ENCODE measurements at regions not wholly inside any gene's neighbourhood (a gene's known extent, or its start where the extent isn't known, plus 50 kb on each side); places are given as distances from the start of the nearest gene placed in this dataset.

GRCh38 chr18:22001912-22002487 is 167.4 kb upstream of the GATA6 start:
- DNase-seq (ENCODE audit: low read depth, low spot score) (no peak), FAIRE-seq (no peak)
- no peaks in the 10 kb centered on the region for H3K4me1 ChIP-seq (ENCODE audit: control insufficient read depth, extremely low read depth, insufficient read depth, low read length)
- H3K9me1 ChIP-seq (ENCODE audit: control insufficient read depth, extremely low read depth, insufficient read depth, low read length), result no peaks in the 10 kb centered on the region
- H4K20me1 ChIP-seq (ENCODE audit: control insufficient read depth, extremely low read depth, insufficient read depth, low read length), result no peaks in the 10 kb centered on the region
- no peak overlapping the region for H3K4me3 ChIP-seq (ENCODE audit: control insufficient read depth in 2 of 3, extremely low read depth in 1 of 3, insufficient read depth in 2 of 3, low read depth in 1 of 3, low read length in 3 of 3)
- no peak overlapping the region for H3K4me2 ChIP-seq (ENCODE audit: control insufficient read depth, extremely low read depth, insufficient read depth, low read depth, low read length)
- H3K9me3 ChIP-seq (ENCODE audit: control insufficient read depth, low read depth, low read length), result no peaks in the 10 kb centered on the region
- H2AFZ ChIP-seq (ENCODE audit: control insufficient read depth, low read length), result no peak overlapping the region
- no peaks in the 10 kb centered on the region for H3K36me3 ChIP-seq (ENCODE audit: control insufficient read depth in 2 of 2, extremely low read depth in 1 of 2, insufficient read depth in 2 of 2, low read length in 2 of 2)
- no peak overlapping the region for H3K27ac ChIP-seq (ENCODE audit: control insufficient read depth, insufficient read depth, low read length)
- TF ChIP-seq, protein P1, sequence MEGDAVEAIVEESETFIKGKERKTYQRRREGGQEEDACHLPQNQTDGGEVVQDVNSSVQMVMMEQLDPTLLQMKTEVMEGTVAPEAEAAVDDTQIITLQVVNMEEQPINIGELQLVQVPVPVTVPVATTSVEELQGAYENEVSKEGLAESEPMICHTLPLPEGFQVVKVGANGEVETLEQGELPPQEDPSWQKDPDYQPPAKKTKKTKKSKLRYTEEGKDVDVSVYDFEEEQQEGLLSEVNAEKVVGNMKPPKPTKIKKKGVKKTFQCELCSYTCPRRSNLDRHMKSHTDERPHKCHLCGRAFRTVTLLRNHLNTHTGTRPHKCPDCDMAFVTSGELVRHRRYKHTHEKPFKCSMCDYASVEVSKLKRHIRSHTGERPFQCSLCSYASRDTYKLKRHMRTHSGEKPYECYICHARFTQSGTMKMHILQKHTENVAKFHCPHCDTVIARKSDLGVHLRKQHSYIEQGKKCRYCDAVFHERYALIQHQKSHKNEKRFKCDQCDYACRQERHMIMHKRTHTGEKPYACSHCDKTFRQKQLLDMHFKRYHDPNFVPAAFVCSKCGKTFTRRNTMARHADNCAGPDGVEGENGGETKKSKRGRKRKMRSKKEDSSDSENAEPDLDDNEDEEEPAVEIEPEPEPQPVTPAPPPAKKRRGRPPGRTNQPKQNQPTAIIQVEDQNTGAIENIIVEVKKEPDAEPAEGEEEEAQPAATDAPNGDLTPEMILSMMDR (optimal IDR thresholded peaks at IDR 0.05 in 1 of 3, IDR thresholded peaks at IDR 0.05 in 1 of 3, conservative IDR thresholded peaks at IDR 0.05 in 1 of 3; ENCODE audit: extremely low read depth in 1 of 3, insufficient read depth in 2 of 3, low read length in 3 of 3), result no peak
- TF ChIP-seq EZH2 (IDR thresholded peaks at IDR 0.05; ENCODE audit: low read length), result no peak
- dilution Hi-C loops (cut with MboI; ENCODE audit: extremely low pct_ligation_motif_present, low sequenced_read_pairs), result no loop called here
- H3K79me2 ChIP-seq (ENCODE audit: control insufficient read depth, insufficient read depth, low read length), result no peaks in the 10 kb centered on the region
- no peaks in the 10 kb centered on the region for H3K27me3 ChIP-seq (ENCODE audit: control insufficient read depth, extremely low read depth, insufficient read depth, low read length)
- H3K9ac ChIP-seq (ENCODE audit: control insufficient read depth, extremely low read depth, insufficient read depth, low read length), result no peak overlapping the region

DNA sequence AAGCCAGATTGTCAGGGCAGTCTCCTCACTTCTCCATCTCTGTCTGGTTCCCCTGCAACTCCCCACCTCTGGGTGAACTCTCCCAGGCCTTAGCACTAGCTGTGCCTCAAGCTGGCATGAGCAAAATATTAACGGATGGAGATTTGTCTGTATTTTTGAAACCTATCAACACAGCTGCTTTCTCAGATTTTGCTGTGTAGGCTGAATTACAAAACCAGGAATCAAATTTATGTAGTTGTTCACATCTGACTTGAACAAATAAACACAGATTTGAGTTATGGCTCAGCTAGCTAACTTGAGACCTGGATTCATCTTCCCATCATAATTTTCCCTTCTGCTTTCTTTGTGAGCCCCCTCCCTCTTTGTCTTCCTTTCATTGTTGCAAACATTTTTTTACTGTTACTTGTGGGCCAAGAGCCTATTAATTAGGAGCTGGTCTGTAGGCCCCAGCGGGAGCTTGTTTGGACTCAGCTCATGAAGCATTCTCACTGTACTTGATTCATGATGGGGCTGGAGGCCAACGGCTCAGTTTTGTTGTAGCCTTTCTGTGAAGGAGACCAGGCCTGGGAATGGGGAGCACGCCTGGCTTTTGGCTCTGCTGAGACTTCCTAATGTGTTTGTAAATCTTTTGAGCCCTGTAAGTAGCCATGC is 164.1 kb upstream of the GATA6 start:
- DNase-seq (ENCODE audit: low read depth, low spot score) (no peak), FAIRE-seq (no peak)
- Histone ChIP-seq H3K9ac (ENCODE audit: control insufficient read depth, extremely low read depth, insufficient read depth, low read length) (no peak overlapping the region), H3K9me3 (ENCODE audit: control insufficient read depth, low read depth, low read length) (no peaks in the 10 kb centered on the region), H3K27me3 (ENCODE audit: control insufficient read depth, extremely low read depth, insufficient read depth, low read length) (no peaks in the 10 kb centered on the region), H3K4me2 (ENCODE audit: control insufficient read depth, extremely low read depth, insufficient read depth, low read depth, low read length) (no peak overlapping the region), H3K79me2 (ENCODE audit: control insufficient read depth, insufficient read depth, low read length) (no peaks in the 10 kb centered on the region), H3K4me1 (ENCODE audit: control insufficient read depth, extremely low read depth, insufficient read depth, low read length) (no peaks in the 10 kb centered on the region), H4K20me1 (ENCODE audit: control insufficient read depth, extremely low read depth, insufficient read depth, low read length) (no peaks in the 10 kb centered on the region), H3K27ac (ENCODE audit: control insufficient read depth, insufficient read depth, low read length) (no peak overlapping the region), H3K36me3 (ENCODE audit: control insufficient read depth in 2 of 2, extremely low read depth in 1 of 2, insufficient read depth in 2 of 2, low read length in 2 of 2) (no peaks in the 10 kb centered on the region), H3K4me3 (ENCODE audit: control insufficient read depth in 2 of 3, extremely low read depth in 1 of 3, insufficient read depth in 2 of 3, low read depth in 1 of 3, low read length in 3 of 3) (no peak overlapping the region), H2AFZ (ENCODE audit: control insufficient read depth, low read length) (no peak overlapping the region), H3K9me1 (ENCODE audit: control insufficient read depth, extremely low read depth, insufficient read depth, low read length) (no peaks in the 10 kb centered on the region)
- dilution Hi-C loops (cut with MboI; ENCODE audit: extremely low pct_ligation_motif_present, low sequenced_read_pairs), result no loop called here
- TF ChIP-seq, protein P1 (optimal IDR thresholded peaks at IDR 0.05 in 1 of 3, IDR thresholded peaks at IDR 0.05 in 1 of 3, conservative IDR thresholded peaks at IDR 0.05 in 1 of 3; ENCODE audit: extremely low read depth in 1 of 3, insufficient read depth in 2 of 3, low read length in 3 of 3), result no peak
- no peak for TF ChIP-seq EZH2 (IDR thresholded peaks at IDR 0.05; ENCODE audit: low read length)

Data from keratinocyte (primary cell).